HepG2 (cell line): ENCODE measurements at regions not wholly inside any gene's neighbourhood (a gene's known extent, or its start where the extent isn't known, plus 50 kb on each side); places are given as distances from the start of the nearest gene placed in this dataset.

Experiments used
- CEBPZ ChIP-seq: IDR thresholded peaks from 2 replicates; pipeline ENCODE4 v1.6.1; 2012; ENCODE audit warnings: low read length, improper control_type of control experiment
- CTCF ChIP-seq: sonication (generic); formaldehyde crosslinking; IDR thresholded peaks from 2 replicates; pipeline ENCODE4 v1.5.0; 2020; ENCODE audit warnings: mild to moderate bottlenecking, missing genetic modification reagents, moderate library complexity
- FOXA3 ChIP-seq: IDR thresholded peaks from 2 replicates; pipeline ENCODE4 v1.6.1; 2016; ENCODE audit warnings: missing genetic modification reagents, missing compliant biosample characterization
- JUND ChIP-seq: sonication (generic); formaldehyde crosslinking; IDR thresholded peaks from 2 replicates; pipeline ENCODE4 v1.8.0; 2022; ENCODE audit warnings: mild to moderate bottlenecking, missing genetic modification reagents
- MAX ChIP-seq: IDR thresholded peaks from 2 replicates; pipeline ENCODE4 v1.6.1; 2012; ENCODE audit warnings: inconsistent platforms
- POLR2AphosphoS5 ChIP-seq: IDR thresholded peaks from 2 replicates; pipeline ENCODE4 v1.6.1; 2012; ENCODE audit warnings: low read depth, low read length
- RFX5 ChIP-seq: IDR thresholded peaks from 2 replicates; pipeline ENCODE4 v1.6.1; 2011; ENCODE audit warnings: low read depth, low read length, improper control_type of control experiment

- TF ChIP-seq FOXA3 (CRISPR knock-in tag) (no peak), CTCF (no peak), RFX5 (no peak), CEBPZ (no peak), MAX (no peak), POLR2AphosphoS5 (no peak), JUND (CRISPR knock-in tag) (no peak)
Observed at GRCh38 chr11:11020219-11020726, 162.4 kb upstream of the ZBED5 start.
